GM18520 (cell line): ENCODE measurements at regions not wholly inside any gene's neighbourhood (a gene's known extent, or its start where the extent isn't known, plus 50 kb on each side); places are given as distances from the start of the nearest gene placed in this dataset.
"Not testable (repeated sequence)": the region's sequence is repeated elsewhere in the genome, so short reads cannot be mapped to it uniquely, and the experiment has no call there.

ENCODE experiments used
- ATAC-seq: cut with Tn5 transposase; IDR thresholded peaks from one replicate; pipeline ENCODE4 v1.9.1; 2021; ENCODE audit not compliant: unreplicated experiment

- no peak for ATAC-seq
These were observed 101.4 kb upstream of the ATP5MC3 start for GRCh38 chr2:175282886-175283285.

GRCh38 chr2:175282300-175282699 lies 100.8 kb upstream of the ATP5MC3 start:
- no peak for ATAC-seq

- no peak for ATAC-seq
These were observed 96.3 kb upstream of the ATP5MC3 start for GRCh38 chr2:175277772-175278171.

GRCh38 chr2:175275539-175275938 lies 94.0 kb upstream of the ATP5MC3 start:
- ATAC-seq: no peak

GRCh38 chr2:175259164-175259563 lies 77.7 kb upstream of the ATP5MC3 start:
- ATAC-seq: no peak

- no peak for ATAC-seq
These were observed 75.5 kb upstream of the ATP5MC3 start for GRCh38 chr2:175256806-175257585.

- not testable (repeated sequence) for ATAC-seq
These were observed 74.9 kb upstream of the ATP5MC3 start for GRCh38 chr2:175256391-175256790.

GRCh38 chr2:175253871-175254270 lies 72.4 kb upstream of the ATP5MC3 start:
- no peak for ATAC-seq

- ATAC-seq: no peak
These were observed 70.0 kb upstream of the ATP5MC3 start for GRCh38 chr2:175251425-175252041.

GRCh38 chr2:175247159-175247558 lies 65.6 kb upstream of the ATP5MC3 start:
- no peak for ATAC-seq

GRCh38 chr2:175244697-175245096 lies 63.2 kb upstream of the ATP5MC3 start:
- ATAC-seq: no peak

- no peak for ATAC-seq
These were observed 60.2 kb upstream of the ATP5MC3 start for GRCh38 chr2:175241691-175242090.

- ATAC-seq: not testable (repeated sequence)
These were observed 58.5 kb upstream of the ATP5MC3 start for GRCh38 chr2:175240033-175240432.

- no peak for ATAC-seq
These were observed 55.4 kb upstream of the ATP5MC3 start for GRCh38 chr2:175236930-175237329.

- ATAC-seq: no peak
These were observed 53.1 kb upstream of the ATP5MC3 start for GRCh38 chr2:175234650-175235049.

- ATAC-seq: no peak
These were observed 52.6 kb upstream of the ATP5MC3 start for GRCh38 chr2:175234153-175234552.

GRCh38 chr2:175233135-175233719 lies 51.7 kb upstream of the ATP5MC3 start:
- no peak for ATAC-seq
